Uterus (tissue), 2 donors: ENCODE measurements at regions not wholly inside any gene's neighbourhood (a gene's known extent, or its start where the extent isn't known, plus 50 kb on each side); places are given as distances from the start of the nearest gene placed in this dataset.

Source experiments
- POLR2A ChIP-seq, 2 donors: fragments of 450-650 bp; IDR thresholded peaks; one replicate each; pipeline ENCODE4 v1.6.1; 2016; ENCODE audit warnings: antibody characterized with exemption in 2 of 2, mild to moderate bottlenecking in 1 of 2, moderate library complexity in 1 of 2
- TF ChIP-seq, protein P1 (sequence below), 4 experiments: fragments of 200-600 bp in 2 of 4; fragments of 450-650 bp in 2 of 4; sonication (generic) in 2 of 4; IDR thresholded peaks; one replicate each; pipeline ENCODE4 v1.5.1; 2016 to 2019; ENCODE audit warnings: antibody characterized with exemption in 4 of 4, mild to moderate bottlenecking in 2 of 4, moderate library complexity in 1 of 4

- TF ChIP-seq, protein P1, sequence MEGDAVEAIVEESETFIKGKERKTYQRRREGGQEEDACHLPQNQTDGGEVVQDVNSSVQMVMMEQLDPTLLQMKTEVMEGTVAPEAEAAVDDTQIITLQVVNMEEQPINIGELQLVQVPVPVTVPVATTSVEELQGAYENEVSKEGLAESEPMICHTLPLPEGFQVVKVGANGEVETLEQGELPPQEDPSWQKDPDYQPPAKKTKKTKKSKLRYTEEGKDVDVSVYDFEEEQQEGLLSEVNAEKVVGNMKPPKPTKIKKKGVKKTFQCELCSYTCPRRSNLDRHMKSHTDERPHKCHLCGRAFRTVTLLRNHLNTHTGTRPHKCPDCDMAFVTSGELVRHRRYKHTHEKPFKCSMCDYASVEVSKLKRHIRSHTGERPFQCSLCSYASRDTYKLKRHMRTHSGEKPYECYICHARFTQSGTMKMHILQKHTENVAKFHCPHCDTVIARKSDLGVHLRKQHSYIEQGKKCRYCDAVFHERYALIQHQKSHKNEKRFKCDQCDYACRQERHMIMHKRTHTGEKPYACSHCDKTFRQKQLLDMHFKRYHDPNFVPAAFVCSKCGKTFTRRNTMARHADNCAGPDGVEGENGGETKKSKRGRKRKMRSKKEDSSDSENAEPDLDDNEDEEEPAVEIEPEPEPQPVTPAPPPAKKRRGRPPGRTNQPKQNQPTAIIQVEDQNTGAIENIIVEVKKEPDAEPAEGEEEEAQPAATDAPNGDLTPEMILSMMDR (IDR thresholded peaks at IDR 0.05), result no peak
- no peak for TF ChIP-seq POLR2A (IDR thresholded peaks at IDR 0.05)
These were observed 149.1 kb downstream of the PLPP3 start for GRCh38 chr1:56430141-56430839.
